HK-2 (cell line): ENCODE measurements at regions not wholly inside any gene's neighbourhood (a gene's known extent, or its start where the extent isn't known, plus 50 kb on each side); places are given as distances from the start of the nearest gene placed in this dataset.
"Not testable (repeated sequence)": the region's sequence is repeated elsewhere in the genome, so short reads cannot be mapped to it uniquely, and the experiment has no call there.

ENCODE experiments used
- DNase-seq: peaks from one replicate; pipeline ENCODE4 v3.0.0-alpha.2; 2018; ENCODE audit not compliant: unreplicated experiment

- DNase-seq, result no peak
These were observed 224.1 kb downstream of the BUB3 start for GRCh38 chr10:123378302-123378701.

- DNase-seq, result no peak
These were observed 225.0 kb downstream of the BUB3 start for GRCh38 chr10:123379156-123379555.

GRCh38 chr10:123380491-123381085, 226.4 kb downstream of the BUB3 start:
- no peak for DNase-seq

- DNase-seq, result no peak
These were observed 227.0 kb downstream of the BUB3 start for GRCh38 chr10:123381224-123381623.

- DNase-seq, result no peak
These were observed 228.3 kb downstream of the BUB3 start for GRCh38 chr10:123382491-123382890.

GRCh38 chr10:123385508-123386080, 231.4 kb downstream of the BUB3 start:
- DNase-seq, result no peak

- no peak for DNase-seq
These were observed 235.3 kb downstream of the BUB3 start for GRCh38 chr10:123389520-123389919.

GRCh38 chr10:123390332-123390731, 236.1 kb downstream of the BUB3 start:
- no peak for DNase-seq

- no peak for DNase-seq
These were observed 236.7 kb downstream of the BUB3 start for GRCh38 chr10:123390874-123391273.

- no peak for DNase-seq
These were observed 237.2 kb downstream of the BUB3 start for GRCh38 chr10:123391275-123392028.

- no peak for DNase-seq
These were observed 238.2 kb downstream of the BUB3 start for GRCh38 chr10:123392182-123392963.

- DNase-seq, result no peak
These were observed 239.0 kb downstream of the BUB3 start for GRCh38 chr10:123393170-123393569.

- no peak for DNase-seq
These were observed 240.2 kb downstream of the BUB3 start for GRCh38 chr10:123394382-123394781.

GRCh38 chr10:123395234-123395633, 241.0 kb downstream of the BUB3 start:
- not testable (repeated sequence) for DNase-seq

GRCh38 chr10:123395906-123396305, 241.7 kb downstream of the BUB3 start:
- no peak for DNase-seq

GRCh38 chr10:123398180-123398591, 244.0 kb downstream of the BUB3 start:
- DNase-seq, result no peak

- no peak for DNase-seq
These were observed 244.6 kb downstream of the BUB3 start for GRCh38 chr10:123398756-123399155.

GRCh38 chr10:123399276-123399839, 245.2 kb downstream of the BUB3 start:
- DNase-seq, result no peak

- DNase-seq, result no peak
These were observed 247.8 kb downstream of the BUB3 start for GRCh38 chr10:123402021-123402420.

GRCh38 chr10:123402656-123403055, 248.5 kb downstream of the BUB3 start:
- no peak for DNase-seq

GRCh38 chr10:123404357-123404756, 250.2 kb downstream of the BUB3 start:
- DNase-seq, result no peak

- no peak for DNase-seq
These were observed 254.5 kb downstream of the BUB3 start for GRCh38 chr10:123408660-123409059.
